Left renal cortex interstitium (tissue), 4 donors: ENCODE measurements at regions not wholly inside any gene's neighbourhood (a gene's known extent, or its start where the extent isn't known, plus 50 kb on each side); places are given as distances from the start of the nearest gene placed in this dataset.
"Not testable (repeated sequence)": the region's sequence is repeated elsewhere in the genome, so short reads cannot be mapped to it uniquely, and the experiment has no call there.

Experiments used
- DNase-seq, 4 donors: peaks; one replicate each; pipeline ENCODE4 v3.0.0-alpha.2; 2013; ENCODE audit warnings: low read depth in 4 of 4, low spot score in 2 of 4, missing footprints in 1 of 4

DNA sequence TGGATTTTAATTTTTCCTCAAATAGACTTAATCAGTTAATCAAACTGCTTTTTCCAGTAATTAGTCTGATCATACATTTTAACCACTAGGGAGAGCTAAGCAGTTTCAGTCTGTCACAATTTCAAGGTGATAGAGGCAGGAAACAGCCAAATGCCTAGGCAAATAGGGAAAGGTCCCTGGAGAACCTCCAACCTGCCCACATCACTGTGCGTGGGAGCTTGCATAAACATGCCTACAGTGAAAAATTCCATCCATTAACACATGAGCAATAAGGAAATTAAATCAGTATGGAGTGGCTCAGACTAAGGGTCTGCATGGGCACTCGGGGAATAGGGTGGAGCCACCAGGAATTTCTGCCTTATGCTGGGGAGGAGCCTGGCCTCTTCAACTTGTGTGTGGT is 74.6 kb downstream of the AASDHPPT start:
- DNase-seq, result no peak

DNA sequence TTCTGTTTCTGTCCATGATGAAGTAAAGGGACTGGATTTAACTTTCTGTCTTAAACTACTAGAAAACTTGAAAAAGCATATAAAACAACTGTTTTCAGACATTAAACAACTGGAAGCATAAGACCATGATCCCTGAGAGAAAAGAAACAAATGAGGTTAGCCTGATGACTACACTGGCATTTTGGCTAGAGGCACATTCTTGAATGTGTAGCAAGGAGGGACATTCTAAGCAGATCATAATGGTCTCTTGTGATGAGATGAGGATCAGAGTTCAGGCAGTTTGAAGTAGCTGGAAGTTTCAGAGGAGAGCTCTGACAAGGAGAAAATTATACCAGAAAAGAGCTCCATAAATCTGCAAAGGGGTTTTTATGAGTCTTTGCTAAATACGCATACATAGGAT is 75.4 kb downstream of the AASDHPPT start:
- DNase-seq, result no peak

DNA sequence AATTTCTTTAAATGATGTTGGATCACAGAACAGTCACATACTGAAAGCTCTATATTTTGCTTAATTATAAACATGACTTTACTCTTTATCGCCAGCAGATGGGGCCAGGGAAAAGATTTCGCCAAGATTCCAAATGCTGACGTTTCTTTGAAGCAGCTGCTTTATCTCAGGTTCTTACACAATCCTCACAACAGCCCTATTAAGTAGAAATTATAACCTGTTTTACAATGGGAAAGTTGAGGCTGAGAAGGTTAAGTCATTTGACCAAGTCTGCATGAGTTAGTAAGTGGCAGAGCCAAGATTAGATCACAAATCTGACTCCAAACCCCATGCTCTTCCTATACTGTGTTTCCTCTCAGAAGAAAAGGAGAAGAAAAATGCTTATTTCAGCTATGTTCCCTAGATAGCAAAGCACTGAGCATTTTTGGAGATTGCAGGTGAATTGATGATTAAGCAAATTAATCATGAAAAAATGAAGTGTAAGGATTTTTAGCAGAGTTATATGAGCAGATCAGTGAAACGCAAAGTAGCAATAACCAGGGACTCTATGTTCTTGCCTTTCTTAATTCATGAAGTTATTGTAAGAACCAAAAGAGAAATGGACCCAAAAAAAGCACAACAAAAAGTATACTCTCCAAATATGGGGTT is 79.0 kb downstream of the AASDHPPT start:
- peak; percentile 47 to 70 (median 52) for DNase-seq

DNA sequence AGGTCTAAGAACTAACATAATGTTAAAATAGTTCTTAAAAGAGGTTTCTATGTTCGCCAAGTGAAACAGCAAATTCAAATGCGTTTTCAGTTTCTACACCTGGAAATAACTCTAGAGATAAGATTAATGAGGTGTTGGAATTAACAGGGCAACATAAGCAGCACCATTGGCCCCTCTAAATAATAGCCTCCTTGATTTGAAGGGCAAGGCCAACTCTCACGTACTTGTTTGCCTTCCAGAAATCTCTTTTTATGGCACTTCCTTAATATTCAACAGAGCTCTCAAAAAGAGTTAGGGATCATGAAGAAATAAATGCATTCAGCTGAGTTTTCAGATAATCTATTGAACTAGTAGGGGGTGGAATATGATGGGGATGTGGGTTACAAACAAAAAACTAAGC is 80.9 kb downstream of the AASDHPPT start:
- DNase-seq, result no peak

DNA sequence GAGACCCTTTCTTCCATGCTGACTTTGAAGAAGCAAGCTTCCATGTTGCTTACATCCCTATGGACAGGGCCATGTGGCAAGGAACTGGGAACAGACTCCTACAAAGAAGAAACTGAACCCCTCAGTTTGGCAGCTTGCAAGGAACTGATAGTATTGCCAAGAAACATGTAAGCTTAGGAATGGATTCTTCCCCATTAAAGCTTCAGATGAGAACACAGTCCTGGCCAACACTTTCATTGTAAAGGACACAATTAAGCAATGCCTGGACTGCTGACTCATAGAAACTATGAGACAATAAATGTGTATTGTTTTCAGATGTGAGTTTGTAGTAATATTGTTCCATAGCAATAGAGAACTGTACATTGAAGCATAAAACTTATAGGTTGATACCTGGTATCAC is 82.4 kb downstream of the AASDHPPT start:
- no peak for DNase-seq

DNA sequence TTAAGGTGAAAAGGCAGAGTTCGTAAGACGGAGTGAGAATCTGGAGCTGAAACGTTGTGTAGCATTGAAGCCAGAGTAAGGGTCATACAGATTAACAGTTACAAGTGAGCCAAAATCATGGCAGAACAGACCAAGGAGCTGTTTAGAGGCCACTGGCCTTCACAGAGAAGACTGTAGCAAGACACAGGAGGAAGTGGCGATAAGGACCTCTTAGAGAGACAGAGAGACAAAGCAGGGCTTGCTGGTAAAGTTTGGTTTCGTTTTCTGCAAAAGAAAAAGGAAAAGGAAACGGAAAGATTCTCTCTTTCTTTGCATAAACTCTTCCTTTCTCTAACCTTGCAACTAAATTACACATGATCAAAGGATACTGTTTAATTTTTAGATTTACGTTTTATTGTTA is 83.0 kb downstream of the AASDHPPT start:
- no peak for DNase-seq

DNA sequence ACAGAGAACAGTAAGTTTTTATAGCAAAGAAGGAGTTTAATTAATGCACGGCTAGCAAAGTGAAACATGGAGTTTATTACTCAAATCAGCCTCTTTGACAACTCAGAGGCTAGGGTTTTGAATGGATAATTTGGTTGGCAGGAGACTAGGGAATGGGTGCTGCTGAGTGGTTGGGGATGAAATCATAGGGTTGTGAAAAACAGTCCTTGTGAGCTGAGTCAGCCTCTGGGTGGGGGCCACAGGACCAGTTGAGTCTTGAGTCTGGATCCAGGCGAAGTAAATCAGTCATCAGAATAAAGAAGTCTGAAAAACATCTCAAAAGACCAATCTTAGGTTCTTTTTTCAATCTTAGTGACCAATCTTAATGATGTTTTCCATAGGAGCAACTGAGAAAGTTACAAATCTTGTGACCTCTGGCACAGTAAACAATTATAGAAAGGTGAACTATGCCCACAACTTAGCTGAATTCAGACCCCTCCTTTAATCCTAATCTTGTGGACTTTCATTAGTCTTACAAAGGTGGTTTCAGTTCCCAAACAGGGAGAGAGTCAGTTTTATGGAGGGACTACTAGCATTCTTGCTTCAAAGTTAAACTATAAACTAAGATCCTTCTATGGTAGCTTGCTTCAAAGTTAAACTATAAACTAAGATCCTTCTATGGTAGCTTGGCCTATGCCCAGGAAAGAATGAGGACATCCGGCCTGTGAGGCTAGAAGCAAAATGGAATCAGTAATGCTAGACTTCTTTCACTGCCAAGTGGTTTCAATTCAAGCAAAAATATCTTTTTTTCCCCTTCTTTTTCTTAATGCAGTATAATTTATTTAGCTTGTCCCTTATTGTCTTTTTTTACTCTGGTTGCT is 84.5 kb downstream of the AASDHPPT start:
- DNase-seq, result no peak

DNA sequence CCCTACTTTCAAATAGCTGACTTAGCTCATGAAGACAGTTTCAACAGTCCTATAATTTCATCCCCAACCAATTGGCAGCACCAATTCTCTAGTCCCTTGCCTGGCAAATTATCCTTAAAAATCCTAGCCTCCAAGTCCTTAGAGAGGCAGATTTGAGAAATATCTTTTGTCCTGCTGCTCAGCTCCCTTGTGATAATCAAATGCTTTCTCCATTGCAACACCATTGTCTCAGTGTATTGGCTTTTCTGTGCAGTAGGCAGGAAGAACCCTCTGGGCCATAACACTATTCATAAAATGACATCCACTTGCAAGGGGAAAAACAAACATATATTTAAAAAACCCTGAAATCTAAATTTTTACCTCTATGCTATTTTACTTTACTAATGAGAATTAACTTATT is 89.6 kb downstream of the AASDHPPT start:
- no peak for DNase-seq

DNA sequence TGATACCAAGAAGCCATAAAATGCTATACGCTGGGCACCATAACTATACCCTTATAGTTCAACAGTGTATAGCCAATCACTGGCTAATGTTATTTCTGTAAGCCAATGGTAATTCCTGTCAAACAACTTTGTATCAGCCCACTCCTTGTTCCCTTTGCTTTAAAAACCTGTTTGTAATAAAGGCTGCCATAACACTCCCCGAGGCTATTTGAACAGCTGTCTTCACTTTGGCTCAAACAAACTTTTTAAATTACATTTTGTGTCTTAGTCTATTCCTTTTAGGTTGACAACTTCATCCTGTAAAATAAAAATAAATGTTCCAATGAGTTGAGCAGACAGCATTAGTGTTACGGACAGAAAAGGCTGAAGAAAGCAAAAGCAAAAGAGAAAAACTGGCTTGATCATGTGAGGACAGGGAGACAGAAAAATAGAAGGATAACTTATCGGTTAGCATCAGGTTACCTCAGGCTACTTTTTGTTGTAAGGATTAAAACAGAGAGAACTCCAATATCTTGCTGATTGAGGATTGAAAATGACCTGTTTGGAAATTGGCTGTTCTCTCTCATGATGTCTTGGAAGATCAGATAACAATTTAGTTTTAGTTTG is 95.0 kb downstream of the AASDHPPT start:
- no peak for DNase-seq

DNA sequence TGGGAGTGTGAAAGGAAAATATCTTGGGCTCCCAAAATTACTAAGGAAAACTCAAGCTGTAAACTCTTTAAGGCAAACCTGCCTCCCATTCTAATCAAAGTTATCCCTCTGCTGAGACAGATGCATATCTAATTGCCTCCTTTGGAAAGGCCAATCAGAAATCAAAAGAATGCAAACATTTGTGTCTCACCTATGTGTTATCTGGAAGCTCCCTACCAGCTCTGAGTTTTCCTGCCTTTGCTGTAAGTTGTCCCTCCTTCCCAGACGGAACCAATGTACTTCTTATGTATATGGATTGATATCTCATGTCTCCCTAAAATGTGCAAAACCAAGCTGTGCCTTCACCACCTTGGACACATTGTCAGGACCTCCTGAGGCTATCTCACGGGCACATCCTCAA is 95.8 kb downstream of the AASDHPPT start:
- no peak for DNase-seq

DNA sequence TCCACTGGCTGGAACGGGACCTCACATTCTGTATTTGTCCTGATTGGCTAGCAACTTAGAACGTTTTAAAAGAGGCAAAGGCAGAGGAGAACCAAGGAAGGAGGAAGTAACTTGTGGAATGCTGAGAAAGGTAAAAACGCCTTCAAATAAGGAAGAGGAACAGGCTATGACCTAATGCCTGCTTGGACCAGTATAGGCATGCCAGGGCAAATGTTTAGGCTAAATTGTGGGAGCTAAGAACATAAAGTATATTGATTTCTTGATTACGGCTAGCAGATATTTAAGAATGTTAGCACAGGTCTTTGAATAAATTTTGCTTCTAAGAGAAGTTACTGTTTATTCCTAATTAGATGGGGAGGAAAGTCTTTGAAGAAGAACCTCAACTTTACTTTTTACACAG is 96.5 kb downstream of the AASDHPPT start:
- not testable (repeated sequence) for DNase-seq

DNA sequence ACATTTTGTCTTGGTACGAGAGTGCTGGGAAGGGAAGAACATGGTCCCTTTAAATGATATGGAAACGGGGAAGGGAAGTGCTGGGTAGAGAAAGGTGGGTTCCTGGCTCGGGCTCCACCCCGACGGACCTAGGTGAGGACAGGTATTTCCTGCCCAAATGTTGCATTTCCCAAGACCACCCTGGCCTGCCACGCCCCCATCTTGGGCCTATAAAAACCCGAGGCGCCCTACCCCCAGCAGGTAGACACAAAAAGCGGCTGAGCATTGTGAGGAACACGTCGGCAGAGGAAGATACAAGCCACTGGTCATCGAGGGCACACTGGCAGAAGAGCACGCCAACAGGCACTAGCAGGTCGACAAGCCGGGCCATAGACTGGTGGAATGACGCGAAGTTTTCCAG is 99.4 kb downstream of the AASDHPPT start:
- DNase-seq, result no peak

DNA sequence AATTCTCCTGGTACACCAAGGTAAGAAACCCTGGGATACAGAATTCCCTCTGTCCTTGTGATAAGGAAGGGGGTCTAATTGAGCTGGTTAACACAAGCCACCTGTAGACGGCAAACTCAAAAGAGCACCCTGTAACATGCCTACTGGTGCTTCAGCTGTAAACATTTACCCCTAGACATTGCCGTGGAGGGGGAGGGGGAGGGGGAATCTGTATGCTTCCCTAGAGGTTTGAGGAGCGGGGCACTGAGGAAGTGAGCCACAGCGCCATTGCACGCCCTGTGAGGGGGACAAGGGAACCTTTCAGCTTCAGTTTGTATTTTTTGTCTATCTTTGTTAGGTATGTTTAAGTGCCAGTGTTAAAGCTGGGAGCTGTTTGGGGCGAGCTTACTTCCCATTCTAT is 99.8 kb downstream of the AASDHPPT start:
- no peak for DNase-seq

DNA sequence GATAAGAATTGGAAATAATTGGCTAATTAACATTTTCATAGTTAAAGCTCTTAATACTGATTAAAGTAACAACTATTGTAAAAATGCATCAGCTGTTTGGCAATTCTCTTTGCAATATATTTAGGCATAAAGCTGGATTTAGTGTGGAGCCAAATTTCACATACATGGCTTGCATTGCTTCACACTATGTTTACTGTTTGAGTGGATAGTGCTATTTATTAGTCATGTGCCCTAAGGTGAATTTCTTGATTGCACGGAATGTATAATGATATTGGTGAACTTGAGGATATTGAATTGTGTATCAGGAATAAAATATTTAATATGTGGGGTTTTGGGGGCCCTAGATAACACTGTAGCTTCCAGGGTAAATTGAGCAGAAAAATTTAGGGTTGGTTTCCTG is 100.9 kb downstream of the AASDHPPT start:
- DNase-seq, result no peak

DNA sequence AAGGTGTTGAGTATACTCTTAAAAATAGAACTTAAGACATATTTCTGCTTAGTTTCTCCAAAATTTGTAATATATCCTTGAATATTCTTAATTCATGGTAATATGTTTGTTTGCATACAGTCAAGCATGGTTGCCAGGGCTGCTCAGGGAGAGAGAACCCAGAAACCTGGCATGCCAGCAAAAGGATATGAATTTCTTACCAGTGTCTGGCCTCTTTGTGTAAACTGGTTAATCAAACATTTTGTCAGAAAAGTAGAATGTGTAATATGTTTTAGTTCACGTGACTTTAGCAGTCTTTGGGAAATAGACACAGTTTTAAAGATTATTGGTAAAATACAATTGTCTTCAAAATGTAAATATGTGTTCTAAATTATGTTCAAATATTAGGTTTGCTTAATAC is 101.6 kb downstream of the AASDHPPT start:
- DNase-seq, result no peak

DNA sequence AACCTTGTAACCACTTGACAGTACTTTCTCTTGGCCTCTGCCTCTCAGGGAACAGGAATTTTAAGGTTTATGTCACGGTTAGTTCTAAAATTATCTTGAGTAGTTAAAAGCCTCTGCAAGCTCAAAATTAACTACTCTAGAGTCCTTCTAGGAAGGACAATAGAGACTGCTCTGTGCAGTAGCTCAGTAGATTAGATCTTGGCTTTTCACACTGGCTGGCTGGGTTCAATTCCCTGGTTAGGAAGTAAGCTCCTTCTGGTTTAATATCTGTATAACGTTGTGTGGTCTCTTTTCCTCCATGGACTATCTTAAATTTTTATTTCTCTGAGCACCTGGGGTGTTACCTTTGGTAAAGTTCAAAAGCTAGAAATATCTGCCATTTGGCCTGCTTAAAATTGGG is 109.2 kb downstream of the AASDHPPT start:
- DNase-seq, result no peak

DNA sequence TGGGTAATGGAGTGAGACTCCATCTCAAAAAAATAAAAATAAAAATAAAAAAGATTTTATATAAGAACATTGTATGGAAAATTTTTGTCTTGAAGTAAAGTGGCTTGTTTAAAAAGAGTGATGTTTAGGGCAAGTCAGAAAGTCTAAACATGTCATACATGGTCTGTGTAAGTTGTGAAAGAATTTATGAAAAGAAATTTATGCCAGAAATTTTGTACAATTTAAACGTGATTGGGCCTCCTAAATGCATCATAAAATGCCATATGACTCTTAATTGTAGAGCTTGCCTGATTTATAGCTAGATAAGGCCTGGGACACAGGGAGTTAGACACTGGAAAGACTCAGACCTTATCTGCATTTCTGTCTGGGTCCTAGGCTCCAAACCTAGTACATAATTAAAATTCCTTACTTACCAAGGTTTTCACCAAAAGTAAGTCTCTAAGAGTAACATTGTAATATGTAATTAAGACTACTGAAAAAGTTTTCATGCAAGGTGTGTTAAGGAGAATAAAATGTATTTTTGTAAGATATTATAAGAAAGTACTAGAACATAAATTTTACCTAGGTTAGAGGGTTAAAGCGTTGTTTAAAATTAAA is 110.5 kb downstream of the AASDHPPT start:
- no peak for DNase-seq

DNA sequence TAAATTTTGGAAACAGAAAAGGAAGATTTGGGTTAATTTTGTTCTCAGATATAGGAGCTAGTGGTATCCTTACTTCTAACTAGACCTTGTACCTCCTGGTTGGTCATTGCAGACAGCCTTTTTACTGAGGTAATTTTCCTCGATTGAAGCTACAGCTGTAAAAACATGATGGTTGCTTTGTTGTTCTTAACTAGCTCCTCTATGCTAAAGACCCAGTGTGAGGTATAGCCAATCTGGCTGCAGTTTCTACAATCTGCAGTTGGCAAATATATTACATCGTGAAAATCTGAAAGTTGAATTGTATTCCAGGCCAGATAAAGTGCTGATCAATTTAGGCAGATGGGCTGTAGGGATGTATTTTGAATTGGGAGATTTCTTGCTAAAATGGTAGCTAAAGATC is 116.5 kb downstream of the AASDHPPT start:
- no peak for DNase-seq

DNA sequence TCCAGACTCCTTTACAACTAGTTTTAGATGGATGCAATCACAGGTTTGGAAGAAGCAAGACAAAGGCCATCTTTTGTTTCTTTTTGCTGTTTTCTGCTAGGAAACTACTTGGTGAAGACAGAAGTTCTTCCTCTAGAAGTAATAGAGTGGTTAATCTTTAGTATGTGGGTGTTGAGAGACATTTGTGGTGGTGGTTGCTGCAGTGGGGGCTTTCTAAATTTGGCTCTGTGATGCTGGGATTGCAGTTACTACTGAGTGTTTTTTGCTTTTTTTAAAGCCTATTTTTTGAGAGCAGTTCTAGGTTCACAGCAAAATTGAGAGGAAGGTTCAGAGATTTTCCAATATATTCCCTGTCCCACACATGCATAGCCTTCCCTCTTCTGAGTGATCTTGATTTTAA is 120.0 kb downstream of the AASDHPPT start:
- no peak for DNase-seq

DNA sequence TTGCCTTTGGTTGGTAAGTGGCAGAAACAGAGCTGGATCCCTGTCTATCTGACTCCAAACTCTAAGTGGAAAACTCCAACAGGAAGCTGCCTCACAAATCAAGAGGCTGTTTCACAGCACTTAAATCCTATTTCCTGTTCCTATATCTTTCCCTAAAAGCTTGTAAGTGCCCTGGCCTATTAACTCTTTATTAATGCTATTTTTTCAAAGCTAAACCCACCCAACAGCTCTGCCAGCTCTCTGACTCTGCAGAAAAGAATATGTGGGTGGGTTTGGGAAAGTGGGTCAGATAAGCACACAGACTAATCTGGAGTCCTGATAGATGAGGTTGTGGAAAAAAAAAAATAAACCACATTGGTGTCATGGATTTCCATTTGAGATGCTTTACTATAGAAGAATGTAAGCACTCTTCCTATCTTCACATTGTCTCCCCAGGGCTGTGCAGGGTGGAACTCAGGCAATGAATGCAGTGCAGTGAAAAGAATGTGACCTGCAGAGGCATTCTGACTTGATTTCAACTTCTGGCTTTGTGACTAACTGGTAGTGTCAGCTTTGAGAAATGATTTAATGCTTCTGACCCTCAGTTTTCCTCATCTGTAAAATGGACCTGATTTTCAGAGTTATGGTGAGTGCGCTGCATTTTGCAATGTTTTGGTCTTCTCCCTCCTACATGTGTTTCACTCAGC is 125.6 kb downstream of the AASDHPPT start:
- no peak for DNase-seq

DNA sequence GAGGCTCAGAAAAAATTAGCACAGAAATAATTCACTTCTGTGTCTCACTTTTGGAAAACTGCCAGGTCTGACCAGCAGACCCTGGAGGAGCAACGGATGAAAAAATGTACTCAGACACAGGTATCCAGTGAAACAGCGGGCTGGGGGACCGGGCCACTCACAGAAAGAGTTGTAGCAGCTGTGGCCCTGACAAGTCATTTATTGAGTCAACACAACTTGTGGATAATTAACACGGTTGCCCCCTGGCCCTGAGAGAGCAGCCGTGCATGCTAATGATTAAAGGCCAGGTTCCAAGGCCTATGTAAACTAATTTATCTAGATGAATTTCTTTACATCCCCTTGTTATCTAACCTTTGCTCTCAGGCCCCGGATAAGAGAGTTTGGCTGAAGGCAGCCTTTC is 131.3 kb downstream of the AASDHPPT start:
- DNase-seq, result peak; percentile 11 to 45 (median 34)
